ENCODE measurements at regions not wholly inside any gene's neighbourhood (a gene's known extent, or its start where the extent isn't known, plus 50 kb on each side); places are given as distances from the start of the nearest gene placed in this dataset.

GRCh38 chr17:62899361-62899760, 66.7 kb upstream of the TANC2 start:
- WGBS (ENCODE audit: low lambda C conversion rate): 17% methylated on average over 6 of the region's 6 CpGs
- TF ChIP-seq MATR3 (CRISPR knock-in tag; IDR thresholded peaks at IDR 0.05): no peak
- no peak for TF ChIP-seq RFX3 (CRISPR knock-in tag; IDR thresholded peaks at IDR 0.05)
- TF ChIP-seq SETDB1 (CRISPR knock-in tag; IDR thresholded peaks at IDR 0.05; ENCODE audit: borderline replicate concordance): no peak
- TF ChIP-seq AGO1 (IDR thresholded peaks at IDR 0.05; ENCODE audit: low read depth, low read length, poor library complexity, severe bottlenecking): no peak
- no peak for TF ChIP-seq ZBTB7A (CRISPR knock-in tag; IDR thresholded peaks at IDR 0.05)
- no peak for TF ChIP-seq MAFG (CRISPR knock-in tag; IDR thresholded peaks at IDR 0.05)
- no peak for TF ChIP-seq CHD4 (IDR thresholded peaks at IDR 0.05; ENCODE audit: borderline replicate concordance, low read length)
- TF ChIP-seq SNAPC5 (CRISPR knock-in tag; IDR thresholded peaks at IDR 0.05; ENCODE audit: borderline replicate concordance): no peak
- no peak for TF ChIP-seq ZBTB10 (CRISPR knock-in tag; IDR thresholded peaks at IDR 0.05; ENCODE audit: borderline replicate concordance)
- TF ChIP-seq PHF21A (CRISPR knock-in tag; IDR thresholded peaks at IDR 0.05): no peak
- TF ChIP-seq KDM1A (CRISPR knock-in tag; IDR thresholded peaks at IDR 0.05): no peak
- no peak for TF ChIP-seq ETV5 (CRISPR knock-in tag; IDR thresholded peaks at IDR 0.05; ENCODE audit: borderline replicate concordance)
- TF ChIP-seq ZNF407 (CRISPR knock-in tag; IDR thresholded peaks at IDR 0.05; ENCODE audit: not compliant biosample characterization): no peak
- no peak for TF ChIP-seq ZNF367 (CRISPR knock-in tag; IDR thresholded peaks at IDR 0.05; ENCODE audit: borderline replicate concordance)

More at GRCh38 chr17:62899361-62899760, 66.7 kb upstream of the TANC2 start:
- in situ Hi-C loops (cut with HindIII; ENCODE audit: extremely low pct_ligation_motif_present, low pct_unique_long_range_greater_than_20kb): no loop called here
- FAIRE-seq (no peak), DNase-seq (ENCODE audit: low spot score) (no peak), ATAC-seq (no peak)
- Histone ChIP-seq H2AFZ (ENCODE audit: low read length) (no peak overlapping the region), H4K20me1 (ENCODE audit: insufficient read depth, low read length) (no peaks in the 10 kb centered on the region), H3K4me3 (replicated peaks in 1 of 3; ENCODE audit: insufficient read depth in 1 of 3, low read depth in 2 of 3, low read length in 3 of 3) (no peak overlapping the region), H3K79me2 (ENCODE audit: insufficient read depth, low read length) (no peaks in the 10 kb centered on the region), H3K36me3 (replicated peaks in 1 of 2; ENCODE audit: control insufficient read depth in 1 of 2, insufficient read depth in 2 of 2, low read length in 2 of 2) (no peaks in the 10 kb centered on the region), H3K9ac (ENCODE audit: insufficient read depth, low read depth, low read length) (no peak overlapping the region), H3K9me3 (ENCODE audit: low read length) (no peaks in the 10 kb centered on the region), H3K4me2 (ENCODE audit: low read depth, low read length) (no peak overlapping the region), H3K27ac (ENCODE audit: extremely low read length, insufficient read depth, low read length) (no peak overlapping the region), H3K4me1 (ENCODE audit: insufficient read depth, low read length) (no peaks in the 10 kb centered on the region), H3K27me3 (ENCODE audit: control insufficient read depth in 1 of 2, insufficient read depth in 2 of 2, low read length in 2 of 2) (peaks cover 2 to 62% of the 10 kb centered on the region in 2 experiments; a peak in 4 of 5 replicates)
- no TSS peak for BruUV-seq (replicated peaks)
- intact Hi-C loops (cut with micrococcal nuclease; ENCODE audit: unreplicated experiment): no loop called here
- POLR2A ChIA-PET: no interaction called here
- CTCF ChIA-PET (ENCODE audit: low intra/inter-chr PET ratio, low total read pairs): no interaction called here
